Transverse colon (tissue), 4 donors: ENCODE measurements at regions not wholly inside any gene's neighbourhood (a gene's known extent, or its start where the extent isn't known, plus 50 kb on each side); places are given as distances from the start of the nearest gene placed in this dataset.

Experiments
- DNase-seq: peaks from one replicate; pipeline ENCODE4 v3.0.0-alpha.2; 2019
- H3K27ac ChIP-seq, 4 donors: fragments of 200-600 bp; sonication (generic); 2 replicates each; pipeline ENCODE4 v1.5.1; 2016 to 2018; ENCODE audit warnings: inconsistent platforms in 4 of 4
- H3K27me3 ChIP-seq: fragments of 200-600 bp; sonication (generic); 2 replicates; pipeline ENCODE4 v1.5.1; 2017; ENCODE audit warnings: inconsistent platforms
- H3K36me3 ChIP-seq, 4 donors: fragments of 200-600 bp; sonication (generic); 2 replicates each; pipeline ENCODE4 v1.5.1; 2017 to 2019; ENCODE audit warnings: inconsistent platforms in 4 of 4
- H3K4me1 ChIP-seq, 4 donors: fragments of 200-600 bp; sonication (generic); 2 replicates each; pipeline ENCODE4 v1.5.1; 2017 to 2020; ENCODE audit warnings: inconsistent platforms in 4 of 4
- H3K4me3 ChIP-seq, 4 donors: fragments of 200-600 bp; sonication (generic); 1 replicate in 1 of 4; 2 replicates in 3 of 4; pipeline versions ENCODE4 v1.5.1 to v1.6.1; 2017 to 2019; ENCODE audit warnings: inconsistent platforms in 4 of 4
- H3K9me3 ChIP-seq, 2 donors: fragments of 200-600 bp; sonication (generic); 2 replicates each; pipeline ENCODE4 v1.5.1; 2017 to 2019; ENCODE audit warnings: inconsistent platforms in 2 of 2
- EP300 ChIP-seq: sonication (generic); formaldehyde crosslinking; IDR thresholded peaks from one replicate; pipeline ENCODE4 v1.6.1; 2017; ENCODE audit warnings: antibody characterized with exemption, low read depth
- POLR2A ChIP-seq: fragments of 450-650 bp; IDR thresholded peaks from one replicate; pipeline ENCODE4 v1.6.1; 2016; ENCODE audit warnings: antibody characterized with exemption, mild to moderate bottlenecking, moderate library complexity
- POLR2AphosphoS5 ChIP-seq, 3 donors: sonication (generic); formaldehyde crosslinking; IDR thresholded peaks; one replicate each; pipeline ENCODE4 v1.6.1; 2016; ENCODE audit warnings: antibody characterized with exemption in 3 of 3
- WGBS, 2 donors: methylation state at CpG; one replicate each; pipeline ENCODE4 v1.1.5; 2018; ENCODE audit warnings: low coverage in 1 of 2; 5-methylcytosine and 5-hydroxymethylcytosine counted together
- in situ Hi-C, 4 donors: fragments of 200-750 bp; cut with MboI; loops; one replicate each; pipeline versions ENCODE4 v1.15.0 to v1.15.1; 2017; ENCODE audit warnings: low sequenced_read_pairs in 3 of 4, low pct_ligation_motif_present in 1 of 4, low pct_unique_long_range_greater_than_20kb in 1 of 4
- intact Hi-C: fragments of 100-400 bp; cut with DNase I; formaldehyde crosslinking; loops from one replicate; pipeline ENCODE4 v1.15.1; 2023; ENCODE audit warnings: low total_unique reads
- TF ChIP-seq, protein P1 (sequence below), 5 experiments: fragments of 200-600 bp in 3 of 5; fragments of 450-650 bp in 2 of 5; sonication (generic) in 3 of 5; IDR thresholded peaks; 1 replicate in 2 of 5; 2 replicates in 3 of 5; pipeline ENCODE4 v1.5.1; 2016 to 2017; ENCODE audit warnings: antibody characterized with exemption in 5 of 5, inconsistent platforms in 3 of 5, mild to moderate bottlenecking in 2 of 5, moderate library complexity in 1 of 5

GRCh38 chr10:129105266-129105665 lies 361.8 kb upstream of the MGMT start:
- peaks cover 0 to 4% (median 0%) of the 10 kb centered on the region in 4 donors for H3K4me1 ChIP-seq
- no peak for DNase-seq
- in situ Hi-C loops (no loop called here), intact Hi-C loops (no loop called here)
- WGBS, 2 donors: 32 to 37% methylated on average over 2 of the region's 2 CpGs
- TF ChIP-seq POLR2AphosphoS5 (IDR thresholded peaks at IDR 0.05) (no peak), POLR2A (no peak), EP300 (no peak)
- TF ChIP-seq, protein P1, sequence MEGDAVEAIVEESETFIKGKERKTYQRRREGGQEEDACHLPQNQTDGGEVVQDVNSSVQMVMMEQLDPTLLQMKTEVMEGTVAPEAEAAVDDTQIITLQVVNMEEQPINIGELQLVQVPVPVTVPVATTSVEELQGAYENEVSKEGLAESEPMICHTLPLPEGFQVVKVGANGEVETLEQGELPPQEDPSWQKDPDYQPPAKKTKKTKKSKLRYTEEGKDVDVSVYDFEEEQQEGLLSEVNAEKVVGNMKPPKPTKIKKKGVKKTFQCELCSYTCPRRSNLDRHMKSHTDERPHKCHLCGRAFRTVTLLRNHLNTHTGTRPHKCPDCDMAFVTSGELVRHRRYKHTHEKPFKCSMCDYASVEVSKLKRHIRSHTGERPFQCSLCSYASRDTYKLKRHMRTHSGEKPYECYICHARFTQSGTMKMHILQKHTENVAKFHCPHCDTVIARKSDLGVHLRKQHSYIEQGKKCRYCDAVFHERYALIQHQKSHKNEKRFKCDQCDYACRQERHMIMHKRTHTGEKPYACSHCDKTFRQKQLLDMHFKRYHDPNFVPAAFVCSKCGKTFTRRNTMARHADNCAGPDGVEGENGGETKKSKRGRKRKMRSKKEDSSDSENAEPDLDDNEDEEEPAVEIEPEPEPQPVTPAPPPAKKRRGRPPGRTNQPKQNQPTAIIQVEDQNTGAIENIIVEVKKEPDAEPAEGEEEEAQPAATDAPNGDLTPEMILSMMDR (IDR thresholded peaks at IDR 0.05): no peak
- H3K9me3 ChIP-seq: no peaks in the 10 kb centered on the region
- no peak overlapping the region for H3K27ac ChIP-seq
- H3K27me3 ChIP-seq: no peaks in the 10 kb centered on the region
- H3K4me3 ChIP-seq: no peak overlapping the region
- H3K36me3 ChIP-seq: no peaks in the 10 kb centered on the region

GRCh38 chr10:129106314-129106713 lies 360.7 kb upstream of the MGMT start:
- Histone ChIP-seq H3K27ac (no peak overlapping the region), H3K4me1 (peaks cover 0 to 4% (median 0%) of the 10 kb centered on the region in 4 donors), H3K36me3 (no peaks in the 10 kb centered on the region), H3K9me3 (no peaks in the 10 kb centered on the region), H3K27me3 (no peaks in the 10 kb centered on the region), H3K4me3 (no peak overlapping the region)
- TF ChIP-seq POLR2AphosphoS5 (IDR thresholded peaks at IDR 0.05): no peak
- no peak for TF ChIP-seq POLR2A
- TF ChIP-seq, protein P1 (IDR thresholded peaks at IDR 0.05): no peak
- no peak for TF ChIP-seq EP300
- in situ Hi-C loops (no loop called here), intact Hi-C loops (no loop called here)
- DNase-seq: no peak
- 85 to 88% methylated on average over 2 to 4 of the region's 4 CpGs for WGBS, 2 donors

- Histone ChIP-seq H3K4me3 (no peak overlapping the region), H3K27ac (no peak overlapping the region), H3K27me3 (no peaks in the 10 kb centered on the region), H3K4me1 (peaks cover 0 to 4% (median 0%) of the 10 kb centered on the region in 4 donors), H3K36me3 (no peaks in the 10 kb centered on the region), H3K9me3 (no peaks in the 10 kb centered on the region)
- in situ Hi-C loops: no loop called here
- intact Hi-C loops: no loop called here
- no peak for TF ChIP-seq POLR2A
- TF ChIP-seq, protein P1 (IDR thresholded peaks at IDR 0.05): no peak
- no peak for DNase-seq
- WGBS, 2 donors: 58 to 71% methylated on average over 1 to 3 of the region's 3 CpGs
Measured at GRCh38 chr10:129107525-129107924, 359.5 kb upstream of the MGMT start.

DNA sequence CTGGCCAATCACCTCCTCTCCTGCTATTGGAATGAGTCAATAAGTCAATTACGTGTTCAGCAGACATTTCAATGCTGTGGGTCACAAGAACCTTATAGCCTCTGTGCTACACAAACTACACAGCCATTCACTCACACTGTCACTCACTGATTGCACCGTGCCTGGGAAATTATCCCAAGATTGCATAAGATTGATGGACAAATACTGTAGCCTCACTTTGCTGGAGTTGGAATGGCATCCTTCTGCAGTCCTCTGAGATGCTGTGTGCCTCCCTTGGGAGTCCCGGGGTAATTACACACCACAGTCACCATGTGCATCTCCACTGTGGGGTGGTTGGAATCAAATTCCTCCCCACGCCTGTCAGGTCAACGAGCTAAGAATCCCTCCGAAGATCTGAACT lies 358.7 kb upstream of the MGMT start:
- Histone ChIP-seq H3K4me1 (peaks cover 0 to 4% (median 0%) of the 10 kb centered on the region in 4 donors), H3K9me3 (no peaks in the 10 kb centered on the region), H3K36me3 (no peaks in the 10 kb centered on the region), H3K4me3 (no peak overlapping the region), H3K27ac (no peak overlapping the region), H3K27me3 (no peaks in the 10 kb centered on the region)
- TF ChIP-seq EP300: no peak
- TF ChIP-seq POLR2A: no peak
- TF ChIP-seq, protein P1 (IDR thresholded peaks at IDR 0.05): no peak
- no peak for TF ChIP-seq POLR2AphosphoS5 (IDR thresholded peaks at IDR 0.05)
- 75 to 80% methylated on average over 2 to 6 of the region's 6 CpGs for WGBS, 2 donors
- in situ Hi-C loops (no loop called here), intact Hi-C loops (no loop called here)
- DNase-seq: no peak
